OCI-LY1 (cell line): ENCODE measurements at regions not wholly inside any gene's neighbourhood (a gene's known extent, or its start where the extent isn't known, plus 50 kb on each side); places are given as distances from the start of the nearest gene placed in this dataset.

ENCODE experiments used
- H2AFZ ChIP-seq: fragments of 200-600 bp; sonication (generic), shearing (Covaris generic); 2 replicates; pipeline ENCODE4 v1.6.0; 2014; ENCODE audit warnings: antibody characterized with exemption, mild to moderate bottlenecking, low read length
- H3F3A ChIP-seq: fragments of 200-600 bp; sonication (generic), shearing (Covaris generic); 2 replicates; pipeline ENCODE4 v1.6.0; 2014; ENCODE audit warnings: mild to moderate bottlenecking, antibody characterized with exemption, low read length, moderate library complexity; ENCODE audit not compliant: insufficient read depth
- H3K27ac ChIP-seq: fragments of 200-600 bp; sonication (generic); 2 replicates; pipeline ENCODE4 v1.5.1; 2014; ENCODE audit warnings: low read length, mixed run types, mild to moderate bottlenecking, low read depth; ENCODE audit not compliant: poor library complexity, severe bottlenecking
- H3K27me3 ChIP-seq: fragments of 200-600 bp; sonication (generic); 2 replicates; pipeline ENCODE4 v1.6.0; 2014; ENCODE audit warnings: antibody characterized with exemption, mild to moderate bottlenecking, low read length, moderate library complexity; ENCODE audit not compliant: insufficient read depth
- H3K36me3 ChIP-seq: fragments of 200-600 bp; sonication (generic); 2 replicates; pipeline ENCODE4 v1.6.1; 2014; ENCODE audit warnings: mild to moderate bottlenecking, antibody characterized with exemption, low read length, moderate library complexity, mixed read lengths; ENCODE audit not compliant: insufficient read depth
- H3K4me1 ChIP-seq: fragments of 200-600 bp; sonication (generic); 2 replicates; pipeline ENCODE4 v1.5.1; 2014; ENCODE audit warnings: mild to moderate bottlenecking, low read length, moderate library complexity; ENCODE audit not compliant: insufficient read depth, severe bottlenecking
- H3K4me2 ChIP-seq: fragments of 200-600 bp; sonication (generic), shearing (Covaris generic); 2 replicates; pipeline ENCODE4 v1.6.1; 2014; ENCODE audit warnings: low read length
- H3K4me3 ChIP-seq: fragments of 200-600 bp; sonication (generic); 2 replicates; pipeline ENCODE4 v1.5.1; 2014; ENCODE audit warnings: low read length, low read depth, mild to moderate bottlenecking, mixed read lengths; ENCODE audit not compliant: poor library complexity, severe bottlenecking
- H3K79me2 ChIP-seq: fragments of 200-600 bp; shearing (Covaris generic); 2 replicates; pipeline ENCODE4 v1.6.1; 2016; ENCODE audit warnings: mixed run types, low read length, mixed read lengths; ENCODE audit not compliant: insufficient read depth
- H3K9ac ChIP-seq: fragments of 200-600 bp; sonication (generic), shearing (Covaris generic); 2 replicates; pipeline ENCODE4 v1.6.1; 2014; ENCODE audit warnings: mild to moderate bottlenecking, low read length, mixed read lengths
- H3K9me2 ChIP-seq: fragments of 200-600 bp; sonication (generic), shearing (Covaris generic); 2 replicates; pipeline ENCODE4 v1.6.1; 2014; ENCODE audit warnings: low read depth, mild to moderate bottlenecking, low read length, mixed read lengths
- H3K9me3 ChIP-seq: fragments of 200-600 bp; shearing (Covaris generic); 2 replicates; pipeline ENCODE4 v1.6.1; 2014; ENCODE audit warnings: low read length, mixed read lengths
- H4K20me1 ChIP-seq: fragments of 200-600 bp; sonication (generic), shearing (Covaris generic); 2 replicates; pipeline ENCODE4 v1.6.0; 2016; ENCODE audit warnings: mild to moderate bottlenecking, low read length; ENCODE audit not compliant: insufficient read depth
- CTCF ChIP-seq: fragments of 200-600 bp; sonication (generic), shearing (Covaris generic); IDR thresholded peaks from 2 replicates; pipeline ENCODE4 v1.5.1; 2017; ENCODE audit warnings: mild to moderate bottlenecking, antibody characterized with exemption, low read length, moderate library complexity, mixed read lengths
- EZH2 ChIP-seq: fragments of 200-600 bp; sonication (generic), shearing (Covaris generic); IDR thresholded peaks from 2 replicates; pipeline ENCODE4 v1.8.0; 2017; ENCODE audit warnings: borderline replicate concordance, mixed run types, mild to moderate bottlenecking, antibody characterized with exemption, low read length, moderate library complexity, mixed read lengths

- H4K20me1 ChIP-seq, result no peaks in the 10 kb centered on the region
- H3K79me2 ChIP-seq, result no peaks in the 10 kb centered on the region
- no peak overlapping the region for H2AFZ ChIP-seq
- H3K9ac ChIP-seq, result no peak overlapping the region
- H3K36me3 ChIP-seq, result no peaks in the 10 kb centered on the region
- H3K4me2 ChIP-seq, result no peak overlapping the region
- no peak overlapping the region for H3K27ac ChIP-seq
- H3K9me3 ChIP-seq, result no peaks in the 10 kb centered on the region
- no peak overlapping the region for H3K4me3 ChIP-seq
- H3K4me1 ChIP-seq, result no peaks in the 10 kb centered on the region
- TF ChIP-seq CTCF (no peak), EZH2 (no peak)
- no peaks in the 10 kb centered on the region for H3K9me2 ChIP-seq
- H3K27me3 ChIP-seq, result no peaks in the 10 kb centered on the region
- H3F3A ChIP-seq, result no peaks in the 10 kb centered on the region
These were observed 375.4 kb downstream of the LTN1 start for GRCh38 chr21:28617300-28617699.

- H3K79me2 ChIP-seq, result no peaks in the 10 kb centered on the region
- no peak overlapping the region for H2AFZ ChIP-seq
- H4K20me1 ChIP-seq, result no peaks in the 10 kb centered on the region
- H3K4me3 ChIP-seq, result no peak overlapping the region
- no peaks in the 10 kb centered on the region for H3K4me1 ChIP-seq
- TF ChIP-seq CTCF (no peak), EZH2 (no peak)
- H3K4me2 ChIP-seq, result no peak overlapping the region
- no peaks in the 10 kb centered on the region for H3K9me2 ChIP-seq
- H3K27me3 ChIP-seq, result no peaks in the 10 kb centered on the region
- H3K36me3 ChIP-seq, result no peaks in the 10 kb centered on the region
- no peaks in the 10 kb centered on the region for H3F3A ChIP-seq
- no peak overlapping the region for H3K27ac ChIP-seq
- H3K9ac ChIP-seq, result no peak overlapping the region
- H3K9me3 ChIP-seq, result no peaks in the 10 kb centered on the region
These were observed 377.4 kb downstream of the LTN1 start for GRCh38 chr21:28615276-28615675.

GRCh38 chr21:28614791-28615190 lies 377.9 kb downstream of the LTN1 start:
- no peaks in the 10 kb centered on the region for H4K20me1 ChIP-seq
- no peaks in the 10 kb centered on the region for H3K27me3 ChIP-seq
- no peaks in the 10 kb centered on the region for H3F3A ChIP-seq
- no peaks in the 10 kb centered on the region for H3K9me2 ChIP-seq
- no peaks in the 10 kb centered on the region for H3K79me2 ChIP-seq
- no peak overlapping the region for H3K9ac ChIP-seq
- no peaks in the 10 kb centered on the region for H3K4me1 ChIP-seq
- H3K4me3 ChIP-seq, result no peak overlapping the region
- no peak overlapping the region for H3K27ac ChIP-seq
- no peaks in the 10 kb centered on the region for H3K36me3 ChIP-seq
- H3K4me2 ChIP-seq, result no peak overlapping the region
- H3K9me3 ChIP-seq, result no peaks in the 10 kb centered on the region
- no peak overlapping the region for H2AFZ ChIP-seq
- TF ChIP-seq CTCF (no peak), EZH2 (no peak)
